Endothelial cell (in vitro differentiated cells): ENCODE measurements at regions not wholly inside any gene's neighbourhood (a gene's known extent, or its start where the extent isn't known, plus 50 kb on each side); places are given as distances from the start of the nearest gene placed in this dataset.
"Not testable (repeated sequence)": the region's sequence is repeated elsewhere in the genome, so short reads cannot be mapped to it uniquely, and the experiment has no call there.

Source experiments
- DNase-seq: peaks from one replicate; pipeline ENCODE4 v3.0.0; 2021; ENCODE audit warnings: low spot score
- H3K27ac Mint-ChIP-seq: one replicate; pipeline ENCODE4 v1.8.0; 2021; ENCODE audit warnings: mixed read lengths, inconsistent platforms; ENCODE audit not compliant: unreplicated experiment
- H3K27me3 Mint-ChIP-seq: one replicate; pipeline ENCODE4 v1.8.0; 2021; ENCODE audit warnings: mild to moderate bottlenecking, moderate library complexity, mixed read lengths, inconsistent platforms; ENCODE audit not compliant: unreplicated experiment
- H3K36me3 Mint-ChIP-seq: one replicate; pipeline ENCODE4 v1.8.0; 2021; ENCODE audit warnings: mild to moderate bottlenecking, low read depth, mixed read lengths, inconsistent platforms; ENCODE audit not compliant: unreplicated experiment
- H3K4me1 Mint-ChIP-seq: one replicate; pipeline ENCODE4 v1.8.0; 2021; ENCODE audit warnings: mild to moderate bottlenecking, mixed read lengths, inconsistent platforms; ENCODE audit not compliant: unreplicated experiment
- H3K4me3 Mint-ChIP-seq: one replicate; pipeline ENCODE4 v1.8.0; 2021; ENCODE audit warnings: mild to moderate bottlenecking, mixed read lengths, inconsistent platforms; ENCODE audit not compliant: unreplicated experiment
- H3K9me3 Mint-ChIP-seq: one replicate; pipeline ENCODE4 v1.8.0; 2021; ENCODE audit warnings: mixed read lengths, inconsistent platforms; ENCODE audit not compliant: unreplicated experiment
- TF ChIP-seq, protein P1 (sequence below): fragments of 200-600 bp; sonication (generic); IDR thresholded peaks from one replicate; pipeline ENCODE4 v1.5.0; 2021; ENCODE audit warnings: antibody characterized with exemption; ENCODE audit not compliant: unreplicated experiment

GRCh38 chr3:8307545-8308110 lies 194.0 kb upstream of the LMCD1 start:
- TF ChIP-seq, protein P1, sequence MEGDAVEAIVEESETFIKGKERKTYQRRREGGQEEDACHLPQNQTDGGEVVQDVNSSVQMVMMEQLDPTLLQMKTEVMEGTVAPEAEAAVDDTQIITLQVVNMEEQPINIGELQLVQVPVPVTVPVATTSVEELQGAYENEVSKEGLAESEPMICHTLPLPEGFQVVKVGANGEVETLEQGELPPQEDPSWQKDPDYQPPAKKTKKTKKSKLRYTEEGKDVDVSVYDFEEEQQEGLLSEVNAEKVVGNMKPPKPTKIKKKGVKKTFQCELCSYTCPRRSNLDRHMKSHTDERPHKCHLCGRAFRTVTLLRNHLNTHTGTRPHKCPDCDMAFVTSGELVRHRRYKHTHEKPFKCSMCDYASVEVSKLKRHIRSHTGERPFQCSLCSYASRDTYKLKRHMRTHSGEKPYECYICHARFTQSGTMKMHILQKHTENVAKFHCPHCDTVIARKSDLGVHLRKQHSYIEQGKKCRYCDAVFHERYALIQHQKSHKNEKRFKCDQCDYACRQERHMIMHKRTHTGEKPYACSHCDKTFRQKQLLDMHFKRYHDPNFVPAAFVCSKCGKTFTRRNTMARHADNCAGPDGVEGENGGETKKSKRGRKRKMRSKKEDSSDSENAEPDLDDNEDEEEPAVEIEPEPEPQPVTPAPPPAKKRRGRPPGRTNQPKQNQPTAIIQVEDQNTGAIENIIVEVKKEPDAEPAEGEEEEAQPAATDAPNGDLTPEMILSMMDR, result no peak
- H3K27ac Mint-ChIP-seq, result no peak overlapping the region
- H3K4me1 Mint-ChIP-seq, result peaks cover 5% of the 10 kb centered on the region
- no peaks in the 10 kb centered on the region for H3K9me3 Mint-ChIP-seq
- H3K36me3 Mint-ChIP-seq, result no peaks in the 10 kb centered on the region
- no peaks in the 10 kb centered on the region for H3K27me3 Mint-ChIP-seq
- no peak for DNase-seq
- H3K4me3 Mint-ChIP-seq, result no peak overlapping the region

DNA sequence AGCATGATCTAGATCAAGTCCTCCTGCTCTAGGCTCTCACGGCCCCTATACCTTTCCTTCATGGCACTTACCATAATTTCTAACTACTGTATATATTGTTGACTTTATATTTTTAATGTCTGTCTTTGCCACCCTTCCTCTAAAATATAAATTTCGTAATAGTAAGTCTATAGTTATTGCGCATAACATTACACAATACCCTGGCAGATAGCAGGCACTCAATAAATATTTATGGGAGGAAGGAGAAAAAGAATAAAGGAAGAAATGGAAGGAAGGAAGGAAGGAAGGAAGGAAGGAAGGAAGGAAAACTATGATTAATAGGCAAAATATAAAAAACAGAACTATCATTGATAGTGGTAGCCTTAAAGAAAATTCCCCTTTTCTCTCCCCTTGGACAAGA lies 190.3 kb upstream of the LMCD1 start:
- Mint-ChIP-seq H3K4me1 (peaks cover 36% of the 10 kb centered on the region), H3K27me3 (peaks cover 2% of the 10 kb centered on the region), H3K36me3 (no peaks in the 10 kb centered on the region), H3K27ac (no peak overlapping the region), H3K4me3 (no peak overlapping the region), H3K9me3 (no peaks in the 10 kb centered on the region)
- TF ChIP-seq, protein P1, result no peak
- no peak for DNase-seq

DNA sequence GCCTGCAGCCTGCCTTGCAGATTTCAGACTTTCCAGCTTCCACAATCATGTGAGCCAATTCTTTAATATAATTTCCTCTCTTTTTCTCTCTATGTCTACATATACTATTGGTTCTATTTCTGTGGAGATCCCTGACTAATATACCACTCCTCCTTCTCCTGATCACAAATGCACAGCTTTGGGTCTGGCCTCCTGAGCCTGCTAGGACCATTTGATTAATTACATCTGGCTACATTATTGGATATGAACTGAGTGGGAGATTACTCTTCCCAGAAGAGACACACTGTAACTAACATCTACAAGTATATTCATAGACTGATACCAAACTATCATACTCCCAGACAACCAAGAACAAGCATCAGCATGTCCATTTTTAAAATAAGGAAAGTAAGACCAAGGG lies 188.9 kb upstream of the LMCD1 start:
- H3K9me3 Mint-ChIP-seq, result no peaks in the 10 kb centered on the region

GRCh38 chr3:8313560-8314267 lies 187.9 kb upstream of the LMCD1 start:
- no peaks in the 10 kb centered on the region for H3K9me3 Mint-ChIP-seq
- peak; percentile 30 for DNase-seq
- peaks cover 37% of the 10 kb centered on the region for H3K4me1 Mint-ChIP-seq
- H3K36me3 Mint-ChIP-seq, result no peaks in the 10 kb centered on the region
- TF ChIP-seq, protein P1, result no peak
- peak overlapping the region; percentile 94 for H3K27ac Mint-ChIP-seq
- H3K27me3 Mint-ChIP-seq, result peaks cover 2% of the 10 kb centered on the region
- H3K4me3 Mint-ChIP-seq, result peak overlapping the region; percentile 66

More for the DNA sequence above, 188.9 kb upstream of the LMCD1 start:
- TF ChIP-seq, protein P1, result no peak
- H3K27me3 Mint-ChIP-seq, result peaks cover 2% of the 10 kb centered on the region
- H3K36me3 Mint-ChIP-seq, result no peaks in the 10 kb centered on the region
- H3K4me1 Mint-ChIP-seq, result peaks cover 37% of the 10 kb centered on the region
- no peak for DNase-seq
- H3K27ac Mint-ChIP-seq, result peak overlapping the region; percentile 94
- H3K4me3 Mint-ChIP-seq, result no peak overlapping the region

DNA sequence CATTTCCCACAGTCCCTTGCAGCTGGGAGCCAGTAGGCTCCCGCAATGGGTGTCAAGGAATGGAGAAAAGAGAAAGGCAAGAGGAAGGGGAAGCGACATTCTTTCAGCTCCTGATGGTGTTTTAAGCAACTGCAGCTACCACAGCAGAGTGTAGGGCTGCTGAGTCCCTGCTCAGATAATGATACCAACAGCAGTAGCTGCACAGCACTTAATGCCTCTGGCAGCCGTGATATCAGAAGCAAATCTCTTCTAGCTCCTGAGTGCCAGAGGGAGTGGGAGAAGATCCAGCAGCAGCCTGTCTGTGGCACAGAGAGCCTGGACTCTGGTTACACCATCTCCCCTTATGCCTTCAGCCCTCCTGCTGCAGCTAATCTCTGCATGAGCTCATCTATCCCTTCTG lies 186.1 kb upstream of the LMCD1 start:
- not testable (repeated sequence) for DNase-seq, H3K4me3 Mint-ChIP-seq, H3K27ac Mint-ChIP-seq, H3K27me3 Mint-ChIP-seq, H3K36me3 Mint-ChIP-seq, H3K9me3 Mint-ChIP-seq
- H3K4me1 Mint-ChIP-seq, result peaks cover 37% of the 10 kb centered on the region
